Cardiac fibroblast (primary cell): ENCODE measurements at regions not wholly inside any gene's neighbourhood (a gene's known extent, or its start where the extent isn't known, plus 50 kb on each side); places are given as distances from the start of the nearest gene placed in this dataset.

Source experiments
- DNase-seq, 2 donors: peaks; one replicate each; pipeline versions ENCODE4 v3.0.0 to v3.0.0-alpha.2; 2010; ENCODE audit warnings: low read depth in 2 of 2
- H3K4me3 ChIP-seq, 2 donors: replicated peaks in 1 of 2; 1 replicate in 1 of 2; 2 replicates in 1 of 2; pipeline ENCODE4 v1.5.1; 2011; ENCODE audit warnings: low read depth in 2 of 2, low read length in 2 of 2, mild to moderate bottlenecking in 2 of 2, moderate library complexity in 1 of 2
- TF ChIP-seq, protein P1 (sequence below): IDR thresholded peaks from one replicate; pipeline ENCODE4 v1.5.1; 2011; ENCODE audit warnings: low read depth, mild to moderate bottlenecking, low read length, inconsistent platforms

DNA sequence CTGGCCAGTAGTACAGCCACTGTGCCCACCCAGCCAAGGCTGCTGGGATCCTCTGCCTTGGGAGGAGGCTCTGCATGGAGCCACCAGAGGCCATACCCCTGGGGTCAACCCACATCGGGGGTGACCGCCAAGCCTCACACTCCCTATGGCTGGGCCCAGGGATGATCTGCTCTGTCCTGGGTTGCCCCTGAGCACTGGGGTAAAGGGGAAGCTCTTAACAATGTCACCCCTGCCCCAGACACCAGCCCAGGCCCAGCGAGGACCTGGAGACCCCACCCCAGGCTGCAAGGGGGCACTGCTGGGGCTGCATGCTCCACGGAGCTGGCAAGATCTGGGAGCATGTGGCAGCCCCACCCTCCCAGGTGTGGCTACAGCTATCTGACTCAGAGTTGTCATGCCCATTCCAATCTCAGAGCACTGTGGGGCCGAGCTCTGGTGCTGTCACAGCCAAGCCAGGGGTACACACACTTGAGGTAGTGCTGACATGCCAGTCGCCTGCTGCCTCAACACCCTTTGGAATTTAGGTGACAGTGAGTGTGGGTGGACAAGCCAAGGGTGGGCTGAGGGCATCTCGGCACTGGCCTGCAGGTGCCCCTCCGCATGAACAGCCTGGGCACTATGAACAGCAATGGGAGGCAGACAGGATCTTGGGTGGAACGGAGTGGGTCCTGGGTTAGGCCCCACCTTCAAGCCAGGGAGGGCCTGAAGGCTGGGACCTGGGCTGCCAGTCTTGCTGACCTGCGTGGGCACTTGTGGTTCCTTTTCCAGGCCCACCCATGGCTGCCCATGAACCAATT, 427.7 kb downstream of the LRRIQ3 start:
- H3K4me3 ChIP-seq, result no peak overlapping the region
- TF ChIP-seq, protein P1, sequence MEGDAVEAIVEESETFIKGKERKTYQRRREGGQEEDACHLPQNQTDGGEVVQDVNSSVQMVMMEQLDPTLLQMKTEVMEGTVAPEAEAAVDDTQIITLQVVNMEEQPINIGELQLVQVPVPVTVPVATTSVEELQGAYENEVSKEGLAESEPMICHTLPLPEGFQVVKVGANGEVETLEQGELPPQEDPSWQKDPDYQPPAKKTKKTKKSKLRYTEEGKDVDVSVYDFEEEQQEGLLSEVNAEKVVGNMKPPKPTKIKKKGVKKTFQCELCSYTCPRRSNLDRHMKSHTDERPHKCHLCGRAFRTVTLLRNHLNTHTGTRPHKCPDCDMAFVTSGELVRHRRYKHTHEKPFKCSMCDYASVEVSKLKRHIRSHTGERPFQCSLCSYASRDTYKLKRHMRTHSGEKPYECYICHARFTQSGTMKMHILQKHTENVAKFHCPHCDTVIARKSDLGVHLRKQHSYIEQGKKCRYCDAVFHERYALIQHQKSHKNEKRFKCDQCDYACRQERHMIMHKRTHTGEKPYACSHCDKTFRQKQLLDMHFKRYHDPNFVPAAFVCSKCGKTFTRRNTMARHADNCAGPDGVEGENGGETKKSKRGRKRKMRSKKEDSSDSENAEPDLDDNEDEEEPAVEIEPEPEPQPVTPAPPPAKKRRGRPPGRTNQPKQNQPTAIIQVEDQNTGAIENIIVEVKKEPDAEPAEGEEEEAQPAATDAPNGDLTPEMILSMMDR, result no peak
- DNase-seq, result no peak

DNA sequence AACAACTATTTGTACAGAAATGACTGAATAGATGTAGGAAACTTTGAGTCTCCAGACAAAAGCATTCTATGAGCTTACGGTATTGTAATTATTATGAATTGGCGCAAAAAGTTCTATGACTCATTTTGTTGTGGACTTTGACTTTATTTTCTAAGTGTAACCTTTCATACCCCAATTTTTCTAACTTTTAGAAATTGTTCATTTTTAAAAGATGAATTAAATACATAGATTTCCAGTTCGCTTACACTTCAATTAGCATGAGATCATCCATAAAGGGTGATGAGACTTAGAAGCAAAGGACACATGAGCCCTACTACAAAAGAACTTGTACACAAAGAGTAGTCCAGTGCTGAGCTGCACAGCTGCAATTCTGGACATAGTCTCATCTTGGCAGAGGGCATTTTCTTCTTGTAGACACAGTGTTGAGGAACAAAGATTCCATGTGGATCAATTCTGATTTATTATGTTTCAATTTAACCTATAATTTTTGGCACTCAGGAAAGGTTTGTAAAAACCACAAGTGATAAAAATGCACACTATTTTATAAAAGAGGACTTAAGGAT, 431.1 kb downstream of the LRRIQ3 start:
- no peak overlapping the region for H3K4me3 ChIP-seq
- no peak for DNase-seq
- TF ChIP-seq, protein P1, result no peak

DNA sequence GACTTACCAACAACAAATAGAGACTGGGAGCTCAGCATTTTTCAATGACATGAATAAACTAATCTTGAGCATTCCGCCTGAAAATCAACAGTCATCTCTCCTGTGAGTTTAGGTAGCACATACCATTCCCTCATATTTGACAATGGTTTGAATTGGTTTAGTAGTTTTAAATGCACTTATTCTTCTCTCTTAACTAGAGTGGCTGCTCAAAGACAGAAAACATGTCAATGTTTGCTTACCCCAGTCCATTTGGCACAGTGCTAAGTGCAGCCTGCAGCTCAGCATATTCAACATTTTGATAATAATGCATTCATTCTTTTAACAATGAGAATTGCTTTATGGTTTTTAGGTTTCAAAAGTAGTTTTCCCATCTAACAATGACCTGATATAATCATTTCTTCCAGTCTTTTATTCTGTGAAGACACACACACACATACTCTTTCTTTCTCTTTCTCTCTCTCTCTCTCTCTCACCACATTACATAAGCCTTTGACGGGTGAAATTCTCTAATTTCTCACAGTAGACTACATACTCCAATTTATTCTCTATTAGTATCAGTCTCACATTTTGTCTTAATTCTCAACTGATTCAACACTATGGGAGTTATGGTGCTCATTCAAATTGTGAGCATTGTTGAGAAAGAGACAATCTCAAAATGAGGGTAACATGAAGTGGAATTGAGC, 432.3 kb downstream of the LRRIQ3 start:
- no peak for DNase-seq
- H3K4me3 ChIP-seq, result no peak overlapping the region
- TF ChIP-seq, protein P1, result no peak

DNA sequence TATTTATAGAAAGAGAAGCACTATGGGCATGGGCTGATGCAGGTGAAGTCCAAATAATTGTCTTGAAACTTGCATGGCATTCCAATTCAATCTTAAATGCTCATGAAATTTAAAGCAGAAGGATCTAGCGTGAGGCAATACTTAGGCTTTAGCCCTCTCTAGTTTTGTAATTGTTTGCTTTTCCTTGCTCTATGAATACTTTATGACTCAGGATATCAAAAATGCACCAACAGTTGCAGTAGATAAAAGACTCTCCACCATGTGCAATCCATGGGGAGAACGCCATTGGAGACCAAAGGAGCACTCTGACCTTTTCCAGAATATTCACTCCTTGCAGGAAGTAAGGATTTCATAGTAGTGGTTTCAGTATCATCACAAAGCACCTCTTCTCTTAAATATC, 436.4 kb downstream of the LRRIQ3 start:
- H3K4me3 ChIP-seq, result no peak overlapping the region
- TF ChIP-seq, protein P1, result no peak
- DNase-seq, result no peak

DNA sequence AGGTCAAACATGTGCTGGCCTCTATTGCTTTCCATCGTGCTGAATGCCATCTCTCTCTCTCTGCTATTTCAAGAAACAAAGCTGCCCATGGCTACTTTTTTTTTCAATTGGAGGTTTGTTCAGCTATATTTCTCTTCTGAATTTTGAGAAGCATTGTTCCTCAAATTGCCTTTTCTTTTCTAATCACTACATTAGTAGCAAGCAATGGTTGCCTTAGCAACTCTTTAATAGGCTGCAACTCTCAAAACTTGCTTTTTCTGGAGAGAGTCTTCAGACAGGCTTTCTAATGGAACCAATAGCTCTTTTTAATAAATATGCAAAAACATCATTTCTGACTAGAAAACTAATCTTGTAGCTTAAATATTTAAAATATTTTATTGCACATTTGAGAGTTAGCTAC, 439.0 kb downstream of the LRRIQ3 start:
- TF ChIP-seq, protein P1, result no peak
- H3K4me3 ChIP-seq, result no peak overlapping the region
- no peak for DNase-seq

DNA sequence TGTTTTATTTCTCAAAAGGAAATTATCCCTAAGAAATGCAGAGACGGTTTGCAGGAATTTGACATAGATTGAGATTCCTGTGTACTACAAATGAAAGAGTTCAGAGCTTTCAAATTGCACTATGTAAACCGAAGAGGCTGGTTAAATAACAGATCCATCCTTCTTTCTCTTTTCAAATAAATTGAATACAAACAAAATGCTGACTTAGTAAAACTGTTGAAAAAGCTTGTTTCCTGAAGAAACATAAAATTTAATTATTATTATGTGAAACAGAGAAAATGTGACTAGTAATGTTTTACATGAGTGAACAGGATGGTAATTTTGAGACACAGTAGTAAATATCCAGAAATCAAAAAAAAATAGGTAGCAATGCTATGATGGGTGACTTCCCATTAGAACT, 441.2 kb downstream of the LRRIQ3 start:
- no peak overlapping the region for H3K4me3 ChIP-seq
- TF ChIP-seq, protein P1, result no peak
- DNase-seq, result no peak
